ENCODE measurements at regions not wholly inside any gene's neighbourhood (a gene's known extent, or its start where the extent isn't known, plus 50 kb on each side); places are given as distances from the start of the nearest gene placed in this dataset.
A peak's percentile ranks its signal among the peaks of the same experiment; 100 is the strongest.

DNA sequence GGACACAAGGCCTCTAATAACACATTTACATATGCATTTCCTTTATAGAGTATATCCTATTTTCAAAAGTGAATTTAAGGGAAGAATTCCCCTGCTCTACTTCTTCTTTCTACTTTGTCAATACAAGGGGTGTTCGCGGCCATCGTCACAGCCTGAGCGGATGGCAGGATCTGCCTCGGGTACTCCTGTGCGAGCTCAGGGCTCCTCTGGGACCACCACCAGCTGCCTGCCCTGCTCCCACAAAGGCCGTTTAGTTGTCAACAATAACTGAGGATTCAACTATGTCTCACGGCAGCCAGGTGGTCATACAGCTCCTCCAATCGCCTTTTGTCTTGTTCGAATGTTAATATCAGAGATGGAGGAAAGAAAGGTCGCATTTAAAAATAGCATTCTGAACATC is 228.2 kb upstream of the TENM3 start:
- no peaks in the 10 kb centered on the region for H3K36me3 Mint-ChIP-seq
- peaks cover 0 to 5% (median under 1%) of the 10 kb centered on the region in 5 donors for H3K9me3 Mint-ChIP-seq
- ChIA-PET CTCF (no interaction called here), POLR2A (no interaction called here)
- Histone ChIP-seq H3K4me1 (ENCODE audit: insufficient read depth, low read length) (no peaks in the 10 kb centered on the region), H3K9me3 (ENCODE audit: low read length) (no peaks in the 10 kb centered on the region), H3K4me3 (ENCODE audit: low read length) (no peak overlapping the region), H3K27ac (ENCODE audit: low read depth, low read length) (no peak overlapping the region), H3K36me3 (ENCODE audit: insufficient read depth, low read length) (no peaks in the 10 kb centered on the region), H3K27me3 (ENCODE audit: insufficient read depth, low read length, poor library complexity, severe bottlenecking) (no peaks in the 10 kb centered on the region)
- DNase-seq = no peak
- no peak overlapping the region for H3K4me3 Mint-ChIP-seq
- no peaks in the 10 kb centered on the region for H3K27me3 Mint-ChIP-seq
- no peaks in the 10 kb centered on the region for H3K4me1 Mint-ChIP-seq
- H3K27ac Mint-ChIP-seq = no peak overlapping the region

GRCh38 chr4:182015893-182016292 is 227.3 kb upstream of the TENM3 start:
- Mint-ChIP-seq H3K4me3 (no peak overlapping the region), H3K27ac (no peak overlapping the region), H3K4me1 (no peaks in the 10 kb centered on the region), H3K36me3 (no peaks in the 10 kb centered on the region), H3K9me3 (peaks cover 0 to 5% (median 0%) of the 10 kb centered on the region in 5 donors), H3K27me3 (no peaks in the 10 kb centered on the region)
- Histone ChIP-seq H3K4me1 (ENCODE audit: insufficient read depth, low read length) (no peaks in the 10 kb centered on the region), H3K27ac (ENCODE audit: low read depth, low read length) (no peak overlapping the region), H3K9me3 (ENCODE audit: low read length) (no peaks in the 10 kb centered on the region), H3K4me3 (ENCODE audit: low read length) (no peak overlapping the region), H3K27me3 (ENCODE audit: insufficient read depth, low read length, poor library complexity, severe bottlenecking) (no peaks in the 10 kb centered on the region), H3K36me3 (ENCODE audit: insufficient read depth, low read length) (no peaks in the 10 kb centered on the region)
- ChIA-PET CTCF (no interaction called here), POLR2A (no interaction called here)
- DNase-seq = no peak

- no peaks in the 10 kb centered on the region for H3K27me3 Mint-ChIP-seq
- Histone ChIP-seq H3K9me3 (ENCODE audit: low read length) (no peaks in the 10 kb centered on the region), H3K27me3 (ENCODE audit: insufficient read depth, low read length, poor library complexity, severe bottlenecking) (no peaks in the 10 kb centered on the region), H3K4me1 (ENCODE audit: insufficient read depth, low read length) (no peaks in the 10 kb centered on the region), H3K36me3 (ENCODE audit: insufficient read depth, low read length) (no peaks in the 10 kb centered on the region), H3K4me3 (ENCODE audit: low read length) (no peak overlapping the region), H3K27ac (ENCODE audit: low read depth, low read length) (no peak overlapping the region)
- ChIA-PET CTCF (no interaction called here), POLR2A (no interaction called here)
- no peak overlapping the region for H3K4me3 Mint-ChIP-seq
- H3K27ac Mint-ChIP-seq = peak overlapping the region in 2 of 8 donors; percentile 27 to 92
- no peaks in the 10 kb centered on the region for H3K4me1 Mint-ChIP-seq
- DNase-seq = no peak
- peaks cover 0 to 5% (median 2%) of the 10 kb centered on the region in 5 donors for H3K9me3 Mint-ChIP-seq
- H3K36me3 Mint-ChIP-seq = no peaks in the 10 kb centered on the region
Measured at GRCh38 chr4:182017038-182017437, 226.2 kb upstream of the TENM3 start.

- H3K27me3 ChIP-seq (ENCODE audit: insufficient read depth, low read length, poor library complexity, severe bottlenecking) = no peaks in the 10 kb centered on the region
- H3K36me3 ChIP-seq (ENCODE audit: insufficient read depth, low read length) = no peaks in the 10 kb centered on the region
- CTCF ChIA-PET = no interaction called here
- DNase-seq = no peak
- Mint-ChIP-seq H3K36me3 (no peaks in the 10 kb centered on the region), H3K27me3 (no peaks in the 10 kb centered on the region), H3K27ac (peak overlapping the region in 1 of 8 donors; percentile 13), H3K4me3 (no peak overlapping the region), H3K9me3 (peaks cover 0 to 3% (median 2%) of the 10 kb centered on the region in 5 donors), H3K4me1 (no peaks in the 10 kb centered on the region)
- no peaks in the 10 kb centered on the region for H3K9me3 ChIP-seq (ENCODE audit: low read length)
- POLR2A ChIA-PET = no interaction called here
- H3K27ac ChIP-seq (ENCODE audit: low read depth, low read length) = no peak overlapping the region
- H3K4me1 ChIP-seq (ENCODE audit: insufficient read depth, low read length) = no peaks in the 10 kb centered on the region
- H3K4me3 ChIP-seq (ENCODE audit: low read length) = no peak overlapping the region
Measured at GRCh38 chr4:182018691-182019090, 224.5 kb upstream of the TENM3 start.

DNA sequence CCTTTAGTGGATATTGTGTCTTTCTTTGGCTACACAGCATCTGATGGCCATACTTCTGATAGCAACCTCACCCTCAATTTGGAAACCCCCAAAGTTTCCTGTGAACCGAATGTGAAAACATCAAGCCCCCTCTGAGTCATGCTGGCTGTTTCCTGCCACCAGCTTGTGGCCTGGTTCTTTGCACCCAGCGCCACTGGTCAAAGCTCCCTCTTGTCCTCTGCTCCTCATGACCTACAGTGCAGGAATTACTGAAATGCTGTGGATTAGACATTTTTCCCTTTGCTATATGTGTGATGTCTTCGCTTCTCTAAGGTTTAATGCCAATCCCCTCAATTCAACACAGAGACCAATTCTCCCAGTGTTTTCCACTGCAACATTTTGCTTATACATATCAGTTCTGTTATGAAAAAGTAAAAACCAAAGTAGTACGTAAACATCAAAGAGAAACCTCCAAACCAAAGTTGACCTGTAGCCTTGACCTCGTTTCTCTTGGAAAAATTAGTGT is 224.0 kb upstream of the TENM3 start:
- Histone ChIP-seq H3K27me3 (ENCODE audit: insufficient read depth, low read length, poor library complexity, severe bottlenecking) (no peaks in the 10 kb centered on the region), H3K4me1 (ENCODE audit: insufficient read depth, low read length) (no peaks in the 10 kb centered on the region), H3K9me3 (ENCODE audit: low read length) (no peaks in the 10 kb centered on the region), H3K36me3 (ENCODE audit: insufficient read depth, low read length) (no peaks in the 10 kb centered on the region), H3K4me3 (ENCODE audit: low read length) (no peak overlapping the region), H3K27ac (ENCODE audit: low read depth, low read length) (no peak overlapping the region)
- POLR2A ChIA-PET = no interaction called here
- no peaks in the 10 kb centered on the region for H3K27me3 Mint-ChIP-seq
- H3K4me1 Mint-ChIP-seq = no peaks in the 10 kb centered on the region
- H3K4me3 Mint-ChIP-seq = peak overlapping the region in 1 of 7 donors; percentile 2
- peaks cover 0 to 4% (median 2%) of the 10 kb centered on the region in 5 donors for H3K9me3 Mint-ChIP-seq
- peak overlapping the region in 2 of 8 donors; percentile 12 to 13 for H3K27ac Mint-ChIP-seq
- H3K36me3 Mint-ChIP-seq = no peaks in the 10 kb centered on the region
- CTCF ChIA-PET = no interaction called here
- DNase-seq = no peak

- Mint-ChIP-seq H3K27ac (peak overlapping the region in 2 of 8 donors; percentile 19 to 43), H3K27me3 (no peaks in the 10 kb centered on the region), H3K9me3 (peaks cover 0 to 19% (median 13%) of the 10 kb centered on the region in 5 donors), H3K4me1 (no peaks in the 10 kb centered on the region), H3K4me3 (no peak overlapping the region), H3K36me3 (no peaks in the 10 kb centered on the region)
- ChIA-PET POLR2A (no interaction called here), CTCF (no interaction called here)
- DNase-seq = no peak
- H3K9me3 ChIP-seq (ENCODE audit: low read length) = no peaks in the 10 kb centered on the region
- no peak overlapping the region for H3K4me3 ChIP-seq (ENCODE audit: low read length)
- H3K4me1 ChIP-seq (ENCODE audit: insufficient read depth, low read length) = no peaks in the 10 kb centered on the region
- no peaks in the 10 kb centered on the region for H3K36me3 ChIP-seq (ENCODE audit: insufficient read depth, low read length)
- no peaks in the 10 kb centered on the region for H3K27me3 ChIP-seq (ENCODE audit: insufficient read depth, low read length, poor library complexity, severe bottlenecking)
- no peak overlapping the region for H3K27ac ChIP-seq (ENCODE audit: low read depth, low read length)
Measured at GRCh38 chr4:182022909-182023308, 220.3 kb upstream of the TENM3 start.

- Histone ChIP-seq H3K4me3 (ENCODE audit: low read length) (no peak overlapping the region), H3K27ac (ENCODE audit: low read depth, low read length) (no peak overlapping the region), H3K9me3 (ENCODE audit: low read length) (no peaks in the 10 kb centered on the region), H3K36me3 (ENCODE audit: insufficient read depth, low read length) (no peaks in the 10 kb centered on the region), H3K4me1 (ENCODE audit: insufficient read depth, low read length) (no peaks in the 10 kb centered on the region), H3K27me3 (ENCODE audit: insufficient read depth, low read length, poor library complexity, severe bottlenecking) (no peaks in the 10 kb centered on the region)
- CTCF ChIA-PET = no interaction called here
- DNase-seq = no peak
- Mint-ChIP-seq H3K4me1 (no peaks in the 10 kb centered on the region), H3K9me3 (peaks cover 0 to 20% (median 13%) of the 10 kb centered on the region in 5 donors), H3K36me3 (no peaks in the 10 kb centered on the region), H3K27me3 (no peaks in the 10 kb centered on the region), H3K4me3 (peak overlapping the region in 1 of 7 donors; percentile 12), H3K27ac (peak overlapping the region in 1 of 8 donors; percentile 43)
- POLR2A ChIA-PET = no interaction called here
Measured at GRCh38 chr4:182023469-182023868, 219.7 kb upstream of the TENM3 start.

GRCh38 chr4:182042945-182043344 is 200.3 kb upstream of the TENM3 start:
- ChIA-PET CTCF (no interaction called here), POLR2A (no interaction called here)
- Mint-ChIP-seq H3K4me3 (no peak overlapping the region), H3K4me1 (no peaks in the 10 kb centered on the region), H3K36me3 (no peaks in the 10 kb centered on the region), H3K9me3 (peaks cover 2 to 18% (median 5%) of the 10 kb centered on the region in 5 donors), H3K27ac (no peak overlapping the region), H3K27me3 (no peaks in the 10 kb centered on the region)
- Histone ChIP-seq H3K27me3 (ENCODE audit: insufficient read depth, low read length, poor library complexity, severe bottlenecking) (no peaks in the 10 kb centered on the region), H3K4me1 (ENCODE audit: insufficient read depth, low read length) (no peaks in the 10 kb centered on the region), H3K27ac (ENCODE audit: low read depth, low read length) (no peak overlapping the region), H3K36me3 (ENCODE audit: insufficient read depth, low read length) (no peaks in the 10 kb centered on the region), H3K9me3 (ENCODE audit: low read length) (no peaks in the 10 kb centered on the region), H3K4me3 (ENCODE audit: low read length) (no peak overlapping the region)
- no peak for DNase-seq

- no peak overlapping the region for H3K4me3 Mint-ChIP-seq
- ChIA-PET CTCF (no interaction called here), POLR2A (no interaction called here)
- Histone ChIP-seq H3K27ac (ENCODE audit: low read depth, low read length) (no peak overlapping the region), H3K27me3 (ENCODE audit: insufficient read depth, low read length, poor library complexity, severe bottlenecking) (no peaks in the 10 kb centered on the region), H3K9me3 (ENCODE audit: low read length) (no peaks in the 10 kb centered on the region), H3K4me3 (ENCODE audit: low read length) (no peak overlapping the region), H3K4me1 (ENCODE audit: insufficient read depth, low read length) (no peaks in the 10 kb centered on the region), H3K36me3 (ENCODE audit: insufficient read depth, low read length) (no peaks in the 10 kb centered on the region)
- no peak for DNase-seq
- peaks cover 0 to 1% of the 10 kb centered on the region in 2 donors for H3K27me3 Mint-ChIP-seq
- no peaks in the 10 kb centered on the region for H3K36me3 Mint-ChIP-seq
- no peaks in the 10 kb centered on the region for H3K4me1 Mint-ChIP-seq
- H3K27ac Mint-ChIP-seq = no peak overlapping the region
- H3K9me3 Mint-ChIP-seq = peaks cover 0 to 9% (median 6%) of the 10 kb centered on the region in 5 donors
Measured at GRCh38 chr4:182048871-182049270, 194.3 kb upstream of the TENM3 start.
